ENCODE measurements at regions not wholly inside any gene's neighbourhood (a gene's known extent, or its start where the extent isn't known, plus 50 kb on each side); places are given as distances from the start of the nearest gene placed in this dataset.

- DNase-seq, result no peak
- H3K79me2 ChIP-seq (ENCODE audit: control insufficient read depth, insufficient read depth, low read length), result no peaks in the 10 kb centered on the region
- H3K9ac ChIP-seq (ENCODE audit: low read length), result no peak overlapping the region
- Mint-ChIP-seq H3K4me1 (no peaks in the 10 kb centered on the region), H3K9me3 (ENCODE audit: insufficient read depth) (no peaks in the 10 kb centered on the region), H3K27me3 (peaks cover 11% of the 10 kb centered on the region), H3K27ac (no peak overlapping the region), H3K4me3 (no peak overlapping the region)
- H3K27me3 ChIP-seq (replicated peaks in 1 of 4; ENCODE audit: control extremely low read depth in 1 of 4, control insufficient read depth in 3 of 4, insufficient read depth in 4 of 4, low read length in 3 of 4), result peaks cover 0 to 3% (median 0%) of the 10 kb centered on the region in 4 experiments
- H3K27ac ChIP-seq (ENCODE audit: low read length in 2 of 2), result no peak overlapping the region
- H3K36me3 ChIP-seq (replicated peaks in 1 of 2; ENCODE audit: control extremely low read depth in 1 of 2, control insufficient read depth in 1 of 2, extremely low read depth in 1 of 2, insufficient read depth in 2 of 2, low read length in 1 of 2), result no peaks in the 10 kb centered on the region
- TF ChIP-seq CTCF (IDR thresholded peaks at IDR 0.05) (no peak), EZH2 (IDR thresholded peaks at IDR 0.05; ENCODE audit: borderline replicate concordance, insufficient read depth, low read depth, low read length, poor library complexity, severe bottlenecking) (no peak)
- POLR2A ChIA-PET, result no interaction called here
- peaks cover 0 to 7% (median 0%) of the 10 kb centered on the region in 3 donors for H3K9me3 ChIP-seq (ENCODE audit: control extremely low read depth in 1 of 3, control insufficient read depth in 2 of 3, insufficient read depth in 1 of 3, low read length in 2 of 3)
- WGBS (ENCODE audit: insufficient coverage), result 93% methylated on average over 5 of the region's 6 CpGs
- no peaks in the 10 kb centered on the region for H4K20me1 ChIP-seq (ENCODE audit: control insufficient read depth, insufficient read depth, low read length, poor library complexity, severe bottlenecking)
- ATAC-seq (ENCODE audit: low read depth), result no peak
- H2AFZ ChIP-seq (ENCODE audit: insufficient read depth, low read depth, low read length, poor library complexity, severe bottlenecking), result no peak overlapping the region
- no peak overlapping the region for H3K4me2 ChIP-seq (replicated peaks; ENCODE audit: low read depth, low read length, poor library complexity, severe bottlenecking)
- CTCF ChIA-PET, result no interaction called here
- H3K4me1 ChIP-seq (ENCODE audit: control insufficient read depth in 2 of 2, insufficient read depth in 2 of 2, low read length in 2 of 2), result peaks cover 0 to 4% of the 10 kb centered on the region in 2 donors
- intact Hi-C loops (cut with micrococcal nuclease), result no loop called here
- no peak overlapping the region for H3K4me3 ChIP-seq (ENCODE audit: control extremely low read depth in 1 of 5, extremely low read depth in 1 of 5, insufficient read depth in 1 of 5, low read depth in 2 of 5, low read length in 4 of 5)
Observed at GRCh38 chr20:51284871-51285270, 257.6 kb downstream of the NFATC2 start.

GRCh38 chr20:51284176-51284575 lies 258.3 kb downstream of the NFATC2 start:
- DNase-seq (no peak), ATAC-seq (ENCODE audit: low read depth) (no peak)
- no peak overlapping the region for H3K27ac Mint-ChIP-seq
- ChIA-PET CTCF (no interaction called here), POLR2A (no interaction called here)
- Histone ChIP-seq H3K27ac (ENCODE audit: low read length in 2 of 2) (no peak overlapping the region), H3K9ac (ENCODE audit: low read length) (no peak overlapping the region), H2AFZ (ENCODE audit: insufficient read depth, low read depth, low read length, poor library complexity, severe bottlenecking) (no peak overlapping the region), H3K27me3 (replicated peaks in 1 of 4; ENCODE audit: control extremely low read depth in 1 of 4, control insufficient read depth in 3 of 4, insufficient read depth in 4 of 4, low read length in 3 of 4) (peaks cover 0 to 3% (median 0%) of the 10 kb centered on the region in 4 experiments), H3K4me1 (ENCODE audit: control insufficient read depth in 2 of 2, insufficient read depth in 2 of 2, low read length in 2 of 2) (peaks cover 0 to 4% of the 10 kb centered on the region in 2 donors), H3K4me2 (replicated peaks; ENCODE audit: low read depth, low read length, poor library complexity, severe bottlenecking) (no peak overlapping the region), H3K36me3 (replicated peaks in 1 of 2; ENCODE audit: control extremely low read depth in 1 of 2, control insufficient read depth in 1 of 2, extremely low read depth in 1 of 2, insufficient read depth in 2 of 2, low read length in 1 of 2) (no peaks in the 10 kb centered on the region), H3K9me3 (ENCODE audit: control extremely low read depth in 1 of 3, control insufficient read depth in 2 of 3, insufficient read depth in 1 of 3, low read length in 2 of 3) (peaks cover 0 to 4% (median 0%) of the 10 kb centered on the region in 3 donors), H4K20me1 (ENCODE audit: control insufficient read depth, insufficient read depth, low read length, poor library complexity, severe bottlenecking) (no peaks in the 10 kb centered on the region), H3K79me2 (ENCODE audit: control insufficient read depth, insufficient read depth, low read length) (no peaks in the 10 kb centered on the region), H3K4me3 (ENCODE audit: control extremely low read depth in 1 of 5, extremely low read depth in 1 of 5, insufficient read depth in 1 of 5, low read depth in 2 of 5, low read length in 4 of 5) (no peak overlapping the region)
- H3K4me3 Mint-ChIP-seq, result no peak overlapping the region
- WGBS (ENCODE audit: insufficient coverage), result 86% methylated on average over 1 of the region's 1 CpG
- intact Hi-C loops (cut with micrococcal nuclease), result no loop called here
- peaks cover 9% of the 10 kb centered on the region for H3K27me3 Mint-ChIP-seq
- TF ChIP-seq EZH2 (IDR thresholded peaks at IDR 0.05; ENCODE audit: borderline replicate concordance, insufficient read depth, low read depth, low read length, poor library complexity, severe bottlenecking) (no peak), CTCF (IDR thresholded peaks at IDR 0.05) (no peak)
- no peaks in the 10 kb centered on the region for H3K9me3 Mint-ChIP-seq (ENCODE audit: insufficient read depth)
- H3K4me1 Mint-ChIP-seq, result no peaks in the 10 kb centered on the region
